MM.1S (cell line): ENCODE measurements at regions not wholly inside any gene's neighbourhood (a gene's known extent, or its start where the extent isn't known, plus 50 kb on each side); places are given as distances from the start of the nearest gene placed in this dataset.

ENCODE experiments used
- EZH2 ChIP-seq: fragments of 300-600 bp; sonication (generic); optimal IDR thresholded peaks from 2 replicates; pipeline ENCODE3; 2017; ENCODE audit warnings: low read depth, mild to moderate bottlenecking, antibody characterized with exemption, low read length, mixed read lengths
- TF ChIP-seq, protein P1 (sequence below): fragments of 300-600 bp; sonication (generic); IDR thresholded peaks from 2 replicates; pipeline ENCODE4 v1.5.1; 2016; ENCODE audit warnings: antibody characterized with exemption, low read length, mixed read lengths

DNA sequence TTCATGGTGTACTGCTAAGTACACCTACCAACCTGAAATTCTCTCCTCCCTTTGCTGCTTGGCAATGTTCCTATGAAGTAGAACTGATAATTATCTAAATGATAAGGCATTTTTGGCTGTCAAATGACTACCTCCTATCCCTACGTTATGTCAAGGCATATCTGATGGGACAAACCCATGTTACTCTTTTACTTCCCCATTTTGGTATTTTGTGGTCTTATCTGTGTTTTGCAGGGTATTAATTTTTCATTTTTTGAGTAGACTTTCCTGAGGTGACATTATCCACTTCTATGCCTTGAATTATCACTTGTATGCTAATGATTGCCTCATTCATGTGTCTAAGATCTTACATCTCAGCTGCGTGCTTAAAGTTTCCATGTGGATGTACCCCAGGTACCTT lies 499.6 kb upstream of the B3GALT2 start:
- TF ChIP-seq, protein P1, sequence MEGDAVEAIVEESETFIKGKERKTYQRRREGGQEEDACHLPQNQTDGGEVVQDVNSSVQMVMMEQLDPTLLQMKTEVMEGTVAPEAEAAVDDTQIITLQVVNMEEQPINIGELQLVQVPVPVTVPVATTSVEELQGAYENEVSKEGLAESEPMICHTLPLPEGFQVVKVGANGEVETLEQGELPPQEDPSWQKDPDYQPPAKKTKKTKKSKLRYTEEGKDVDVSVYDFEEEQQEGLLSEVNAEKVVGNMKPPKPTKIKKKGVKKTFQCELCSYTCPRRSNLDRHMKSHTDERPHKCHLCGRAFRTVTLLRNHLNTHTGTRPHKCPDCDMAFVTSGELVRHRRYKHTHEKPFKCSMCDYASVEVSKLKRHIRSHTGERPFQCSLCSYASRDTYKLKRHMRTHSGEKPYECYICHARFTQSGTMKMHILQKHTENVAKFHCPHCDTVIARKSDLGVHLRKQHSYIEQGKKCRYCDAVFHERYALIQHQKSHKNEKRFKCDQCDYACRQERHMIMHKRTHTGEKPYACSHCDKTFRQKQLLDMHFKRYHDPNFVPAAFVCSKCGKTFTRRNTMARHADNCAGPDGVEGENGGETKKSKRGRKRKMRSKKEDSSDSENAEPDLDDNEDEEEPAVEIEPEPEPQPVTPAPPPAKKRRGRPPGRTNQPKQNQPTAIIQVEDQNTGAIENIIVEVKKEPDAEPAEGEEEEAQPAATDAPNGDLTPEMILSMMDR, result no peak
- no peak for TF ChIP-seq EZH2
